HT1080 (cell line): ENCODE measurements at regions not wholly inside any gene's neighbourhood (a gene's known extent, or its start where the extent isn't known, plus 50 kb on each side); places are given as distances from the start of the nearest gene placed in this dataset. TPM values are rescaled to one million over a fixed set of nuclear protein-coding genes. Genes with fewer than 3 reads are reported as not detected.

Experiments used
- DNase-seq: peaks from one replicate; pipeline ENCODE4 v3.0.0-alpha.2; 2015; ENCODE audit warnings: low read depth
- small RNA-seq: library from RNA; depleted of rRNA; stranded (forward); fragments of <200 nt; gene quantifications from one replicate; pipeline ENCODE3, GENCODE V24; 2014

DNA sequence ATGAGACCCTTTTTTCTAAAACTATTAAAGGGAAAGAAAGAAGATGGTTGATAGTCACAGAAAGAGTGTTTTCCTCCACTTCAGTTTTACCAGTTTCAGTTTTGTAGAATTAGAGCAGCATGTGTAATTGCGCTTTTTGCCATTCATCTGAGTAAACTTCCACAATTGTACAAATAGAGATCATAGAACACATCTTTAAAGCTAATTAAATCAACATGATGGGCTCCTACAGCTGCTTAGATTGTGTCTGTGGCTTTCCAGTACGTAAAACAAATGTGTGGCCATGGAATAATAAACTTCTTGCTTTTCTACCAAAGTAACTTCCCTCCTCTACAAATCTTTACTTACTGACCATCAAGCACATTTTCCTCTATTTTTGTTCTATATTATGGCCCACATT, 84.2 kb upstream of the LRIG3 start:
- no peak for DNase-seq

DNA sequence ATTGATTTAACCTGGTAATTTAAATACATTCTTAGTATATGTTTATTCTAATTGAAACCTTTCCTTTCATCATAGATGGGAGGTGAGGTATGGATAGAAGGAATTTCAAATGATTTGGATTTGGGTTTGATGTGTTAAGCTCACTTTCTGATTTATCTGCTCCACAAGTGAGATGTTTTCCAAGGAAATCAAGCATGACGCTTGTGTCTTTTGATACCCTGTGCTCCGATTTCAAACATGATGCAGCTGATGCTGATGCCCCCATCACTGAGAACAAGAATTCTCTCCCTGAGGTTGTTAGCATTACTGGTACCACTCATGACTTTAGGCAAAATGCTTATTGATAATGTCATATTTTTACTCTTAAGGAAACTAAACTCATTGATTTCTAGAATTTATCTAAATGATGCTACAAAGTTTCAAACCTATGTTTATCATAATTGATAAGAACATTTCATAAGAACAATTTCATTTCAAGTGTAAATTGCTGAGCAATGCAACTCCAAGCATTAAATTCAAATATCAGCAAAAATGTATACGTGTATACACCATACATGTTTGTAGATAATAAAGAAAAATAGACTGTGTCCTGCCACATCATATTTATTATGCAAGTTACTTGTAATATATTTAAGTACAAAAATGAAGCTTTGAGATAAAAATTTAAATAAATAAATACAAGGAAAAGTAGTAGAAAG, 75.5 kb upstream of the LRIG3 start:
- DNase-seq = no peak

DNA sequence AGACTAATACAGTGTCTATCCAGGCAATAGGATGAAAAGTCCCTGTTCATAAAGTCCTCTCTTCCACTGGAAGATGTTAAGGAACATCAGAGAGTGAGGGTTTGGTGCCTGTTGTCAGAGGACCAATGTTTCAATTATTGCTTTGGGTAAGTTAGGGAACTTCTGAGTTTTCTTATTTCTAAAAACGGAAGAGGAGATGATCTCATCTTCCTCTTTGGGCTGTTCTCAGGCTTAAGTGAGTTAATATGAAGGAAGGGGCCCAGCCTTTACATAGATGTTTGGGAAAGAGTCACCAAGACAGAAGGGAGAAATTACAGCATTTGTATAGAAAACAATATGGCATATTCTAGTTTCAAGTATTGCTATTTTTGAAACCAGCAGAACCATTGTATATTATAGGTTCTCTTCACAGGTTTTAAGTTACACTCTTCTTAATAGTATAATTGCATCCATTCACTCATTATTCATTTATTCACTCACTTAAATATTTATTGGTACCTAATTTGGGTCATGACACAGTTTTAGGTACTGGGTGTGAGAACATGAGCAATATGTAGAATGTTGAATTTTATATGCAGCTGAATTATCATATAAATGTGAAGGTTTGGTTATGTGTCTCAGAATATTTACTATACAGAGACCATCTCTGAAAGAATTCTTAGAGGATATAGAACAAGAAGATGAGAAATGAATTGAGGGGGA, 68.5 kb upstream of the LRIG3 start:
- DNase-seq = peak; percentile 5

DNA sequence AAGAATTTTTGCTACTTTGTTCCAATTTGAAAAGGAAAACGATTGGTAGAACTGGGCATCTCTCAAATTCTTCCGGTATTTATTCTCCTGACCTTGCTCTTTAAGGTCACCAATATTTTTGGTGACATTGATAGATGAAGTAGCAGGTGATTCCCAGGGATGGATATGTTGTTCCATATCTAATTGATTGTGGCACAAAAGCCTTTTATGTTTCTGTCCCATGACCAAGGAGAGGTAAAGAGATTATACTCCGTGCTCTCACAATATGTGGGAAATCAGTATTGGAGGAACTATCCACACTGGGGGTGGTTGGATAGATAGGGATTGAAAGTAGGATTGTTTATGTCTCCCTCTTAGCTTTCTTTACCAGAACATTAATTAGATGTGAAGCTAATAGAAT, 61.7 kb upstream of the LRIG3 start:
- DNase-seq = no peak

DNA sequence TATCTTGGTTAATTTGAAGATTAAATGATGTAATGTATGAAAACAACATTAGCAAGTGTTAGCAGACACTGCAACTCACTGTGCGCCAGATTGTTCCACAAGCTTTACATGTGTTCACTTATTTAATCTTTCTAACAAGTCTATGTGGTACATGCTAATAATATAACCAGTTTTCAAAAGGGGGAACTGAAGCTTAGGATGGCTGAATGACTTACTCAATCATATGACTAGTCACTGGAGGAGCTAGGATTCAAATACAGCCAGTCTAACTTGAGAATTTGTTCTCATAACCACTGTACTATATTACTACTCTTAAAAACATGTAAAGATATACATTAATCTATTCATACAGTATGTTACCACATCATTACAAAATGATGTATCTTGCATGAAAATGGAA, 60.5 kb upstream of the LRIG3 start:
- DNase-seq = no peak

DNA sequence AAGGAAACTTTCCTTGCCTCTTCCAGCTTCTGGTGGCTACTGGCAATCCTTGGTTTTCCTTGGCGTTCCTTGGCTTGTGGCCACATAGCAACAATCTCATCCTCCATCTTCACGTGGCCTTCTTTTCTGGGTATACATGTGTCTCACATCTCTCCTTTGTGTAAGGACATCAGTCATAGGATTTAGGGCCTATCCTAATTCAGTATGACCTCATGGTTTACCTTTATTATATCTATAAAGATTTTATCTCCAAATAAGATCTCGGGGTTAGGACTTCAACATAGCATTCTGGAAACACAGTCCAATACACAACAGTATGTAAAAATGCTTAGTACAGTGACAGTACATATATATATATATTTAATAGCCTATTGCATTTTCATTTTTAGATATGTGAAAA, 58.4 kb upstream of the LRIG3 start:
- no peak for DNase-seq

DNA sequence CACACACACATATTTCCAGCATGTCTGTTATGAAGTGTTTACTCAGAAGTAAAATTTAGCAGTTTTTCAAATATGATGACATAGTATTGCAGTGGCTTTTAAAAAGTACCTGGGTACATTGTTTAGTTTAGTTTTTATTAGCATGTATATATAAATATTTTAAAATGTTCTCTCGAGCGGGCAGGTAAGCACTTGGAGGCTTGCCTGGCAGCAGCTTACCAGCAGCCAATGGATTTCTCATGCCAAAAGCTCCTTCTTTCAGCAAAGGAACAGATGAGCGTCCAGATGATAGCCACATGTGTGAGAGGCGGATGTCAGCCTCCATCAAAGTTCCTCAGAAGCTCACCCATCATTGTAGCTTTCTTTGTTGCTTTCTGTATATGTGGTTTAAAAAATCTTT, 57.2 kb upstream of the LRIG3 start:
- no peak for DNase-seq

DNA sequence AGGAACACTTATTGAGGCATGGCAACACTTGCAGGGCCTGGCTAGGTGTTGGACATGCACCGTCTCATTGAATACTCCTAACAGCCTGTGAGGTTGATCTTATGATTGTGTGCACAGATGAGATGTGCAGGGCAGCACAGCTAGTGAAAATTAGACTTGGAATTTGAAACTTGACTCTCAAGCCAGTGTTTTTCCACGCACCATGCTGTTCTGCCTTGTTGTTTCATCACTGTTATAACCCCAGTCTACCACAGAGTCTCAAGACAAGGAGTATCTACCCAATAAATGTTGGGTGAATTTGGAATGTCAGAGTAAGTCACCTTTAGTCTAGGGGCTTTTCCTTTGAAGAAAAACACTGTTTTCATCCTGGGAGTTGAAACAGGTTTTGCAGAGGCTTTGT, 55.8 kb upstream of the LRIG3 start:
- DNase-seq = no peak

Small RNAs in the stretch of these regions (small RNA-seq; reads per million reads assigned to genes)
- not detected for gene RNU6-279P
- gene RNU6-871P = not detected
